G401.6 (cell line): ENCODE measurements at regions not wholly inside any gene's neighbourhood (a gene's known extent, or its start where the extent isn't known, plus 50 kb on each side); places are given as distances from the start of the nearest gene placed in this dataset.

Experiments used
- FAIRE-seq: peaks from 2 replicates; lab custom pipeline; 2012; peaks lifted over from hg19 to GRCh38; lab: Jason Lieb, UNC

DNA sequence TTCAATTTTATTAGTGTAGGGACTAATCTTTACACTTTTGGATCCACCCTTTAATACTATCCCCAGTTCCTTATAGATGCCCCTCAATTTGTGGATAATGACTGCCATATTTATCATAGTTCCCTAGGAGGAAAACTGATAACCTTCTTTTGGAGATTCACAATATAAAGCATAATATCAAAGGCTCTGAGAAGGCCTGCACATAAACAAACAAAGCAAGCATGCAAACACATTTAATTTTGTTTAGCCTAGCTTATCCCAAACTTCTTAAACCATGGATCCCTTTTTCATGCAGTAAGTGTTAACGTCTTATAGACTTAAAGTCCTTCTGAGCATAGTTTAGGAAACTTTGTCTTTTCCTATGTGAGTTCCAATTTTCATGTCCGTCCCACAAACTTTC is 290.4 kb upstream of the TBX3 start:
- no peak for FAIRE-seq

DNA sequence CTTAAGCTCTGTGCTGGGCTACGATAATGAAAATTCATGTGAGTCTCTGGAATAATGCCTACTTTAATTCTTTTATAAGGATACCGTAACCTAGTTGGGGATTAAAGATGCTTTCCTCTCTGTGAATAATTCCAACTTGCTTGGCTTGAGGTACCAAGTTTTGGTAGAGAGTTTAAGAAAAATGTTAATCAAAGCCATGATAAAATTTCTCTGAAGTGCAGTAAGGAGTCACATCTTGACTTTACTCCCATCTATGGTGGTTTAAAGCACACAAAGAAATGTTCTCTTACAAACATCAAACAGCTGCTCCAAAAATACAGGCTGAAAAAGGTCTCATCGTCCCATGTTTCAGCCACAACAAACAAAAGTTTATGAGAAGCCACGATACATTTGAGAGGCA is 284.8 kb upstream of the TBX3 start:
- FAIRE-seq = no peak

- FAIRE-seq = no peak
These were observed 283.2 kb upstream of the TBX3 start for GRCh38 chr12:114967151-114967550.

GRCh38 chr12:114964841-114965240 is 280.9 kb upstream of the TBX3 start:
- FAIRE-seq = no peak

- FAIRE-seq = no peak
These were observed 279.9 kb upstream of the TBX3 start for GRCh38 chr12:114963846-114964245.

DNA sequence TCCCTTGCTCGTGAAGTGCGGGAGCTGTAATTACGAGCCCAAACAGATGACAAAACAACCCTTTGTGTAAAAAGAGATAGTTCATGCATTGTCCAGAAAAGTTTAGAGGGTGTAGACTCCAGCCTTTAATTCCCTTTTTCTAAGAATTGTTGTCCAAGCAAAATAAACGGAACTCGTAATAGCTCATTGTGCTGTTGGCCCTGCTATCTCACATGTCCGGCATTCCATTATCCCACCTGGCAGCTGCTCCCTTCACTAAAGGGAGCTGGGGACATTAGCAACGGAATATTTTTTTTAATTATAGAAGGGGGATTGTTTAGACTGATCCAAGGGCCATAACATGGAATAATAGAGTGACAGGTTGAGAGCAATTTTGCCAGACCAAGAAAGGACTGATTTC is 277.5 kb upstream of the TBX3 start:
- no peak for FAIRE-seq

DNA sequence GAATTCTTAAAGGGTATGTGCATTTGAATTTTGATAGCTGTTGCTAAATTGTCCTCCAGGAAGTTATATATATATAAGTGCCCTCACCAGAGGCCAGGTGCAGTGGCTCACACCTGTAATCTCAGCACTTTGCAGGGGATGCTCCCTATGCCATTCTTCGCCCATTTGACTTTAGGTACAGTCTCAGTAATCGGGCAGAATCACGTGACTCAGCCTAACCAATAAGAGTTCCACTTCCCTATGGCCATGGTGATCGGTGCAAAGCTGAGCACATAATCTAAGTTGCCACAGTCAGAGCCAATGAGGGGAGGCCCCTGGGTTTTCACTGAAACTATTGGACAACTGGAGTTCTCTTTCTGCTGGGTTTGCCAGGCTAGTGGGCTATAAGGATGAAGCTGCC is 274.6 kb upstream of the TBX3 start:
- FAIRE-seq = no peak

DNA sequence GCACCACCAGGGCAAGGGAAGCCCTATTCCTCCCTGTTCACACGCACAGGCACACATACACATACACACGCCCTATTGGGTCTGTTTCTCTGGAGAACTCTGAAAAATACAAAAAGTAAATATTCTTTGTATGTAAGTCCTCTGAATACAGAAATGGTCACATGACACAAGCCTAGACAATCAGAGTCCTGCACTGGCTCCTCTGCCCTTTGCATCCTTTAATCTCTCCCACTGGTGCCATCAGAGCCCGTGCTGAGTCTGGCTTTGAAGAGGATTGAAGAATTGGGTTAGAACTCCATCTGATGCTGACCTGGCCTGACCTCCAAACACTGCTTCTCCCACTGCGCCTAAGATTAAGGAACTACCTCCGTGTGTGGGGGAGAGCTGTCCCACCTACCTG is 273.2 kb upstream of the TBX3 start:
- no peak for FAIRE-seq

DNA sequence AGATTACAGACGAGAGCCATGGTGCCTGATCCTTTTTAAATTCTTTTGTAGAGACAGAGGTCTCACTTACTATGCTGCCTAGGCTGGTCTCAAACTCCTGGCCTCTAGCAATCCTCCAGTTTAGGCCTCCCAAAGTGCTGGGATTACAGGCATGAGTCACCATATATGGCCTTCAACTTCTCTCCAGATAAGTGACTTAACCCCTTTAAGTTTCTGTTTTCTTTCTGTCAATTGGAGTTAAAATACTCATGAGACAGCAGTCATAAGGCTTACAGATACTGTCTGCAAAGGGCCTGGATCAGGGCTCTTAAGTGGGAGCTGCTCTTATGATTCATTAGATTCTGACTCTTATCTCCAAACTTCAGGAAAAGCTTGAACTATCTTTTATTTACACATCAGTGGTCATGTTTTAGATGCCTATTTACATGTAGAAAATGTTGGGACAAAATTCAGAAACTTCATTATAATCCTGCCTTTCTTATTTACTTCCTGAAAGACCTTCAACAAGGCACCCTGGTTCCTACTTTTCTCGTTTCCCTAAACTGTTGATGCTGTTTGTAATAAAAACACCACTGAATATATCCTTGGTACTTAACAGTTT is 271.5 kb upstream of the TBX3 start:
- FAIRE-seq = no peak

DNA sequence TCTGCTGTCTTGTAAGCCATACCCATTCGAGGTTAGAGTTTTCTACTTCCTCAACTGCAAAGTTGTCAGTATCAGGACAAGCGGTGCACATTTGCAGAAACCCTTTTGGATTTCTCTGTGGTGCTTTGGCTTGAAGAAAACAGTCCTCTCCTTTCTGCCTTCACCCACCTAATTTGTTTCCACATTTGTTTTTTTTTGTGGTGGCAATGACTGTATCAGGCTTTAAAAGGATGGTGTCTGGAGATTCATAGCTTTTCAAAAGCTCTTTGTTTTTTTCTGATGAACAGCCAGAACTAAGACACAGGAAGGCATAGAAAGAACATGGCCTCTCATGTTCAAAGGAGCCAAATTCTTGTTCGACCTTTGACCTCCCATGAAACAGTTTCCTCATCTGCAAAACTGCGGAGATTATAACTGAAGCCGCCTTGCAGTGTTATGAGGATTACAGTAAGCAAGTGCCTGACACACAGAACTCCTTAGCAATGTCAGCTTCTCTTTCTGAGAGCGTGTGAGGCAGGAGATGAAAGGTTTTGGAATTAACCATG is 270.6 kb upstream of the TBX3 start:
- no peak for FAIRE-seq

- FAIRE-seq = no peak
These were observed 268.7 kb upstream of the TBX3 start for GRCh38 chr12:114952573-114953271.

GRCh38 chr12:114949058-114949820 is 265.3 kb upstream of the TBX3 start:
- no peak for FAIRE-seq

- FAIRE-seq = no peak
These were observed 261.4 kb upstream of the TBX3 start for GRCh38 chr12:114945351-114945750.

GRCh38 chr12:114944736-114945135 is 260.8 kb upstream of the TBX3 start:
- FAIRE-seq = no peak

- FAIRE-seq = no peak
These were observed 259.6 kb upstream of the TBX3 start for GRCh38 chr12:114943601-114944000.

DNA sequence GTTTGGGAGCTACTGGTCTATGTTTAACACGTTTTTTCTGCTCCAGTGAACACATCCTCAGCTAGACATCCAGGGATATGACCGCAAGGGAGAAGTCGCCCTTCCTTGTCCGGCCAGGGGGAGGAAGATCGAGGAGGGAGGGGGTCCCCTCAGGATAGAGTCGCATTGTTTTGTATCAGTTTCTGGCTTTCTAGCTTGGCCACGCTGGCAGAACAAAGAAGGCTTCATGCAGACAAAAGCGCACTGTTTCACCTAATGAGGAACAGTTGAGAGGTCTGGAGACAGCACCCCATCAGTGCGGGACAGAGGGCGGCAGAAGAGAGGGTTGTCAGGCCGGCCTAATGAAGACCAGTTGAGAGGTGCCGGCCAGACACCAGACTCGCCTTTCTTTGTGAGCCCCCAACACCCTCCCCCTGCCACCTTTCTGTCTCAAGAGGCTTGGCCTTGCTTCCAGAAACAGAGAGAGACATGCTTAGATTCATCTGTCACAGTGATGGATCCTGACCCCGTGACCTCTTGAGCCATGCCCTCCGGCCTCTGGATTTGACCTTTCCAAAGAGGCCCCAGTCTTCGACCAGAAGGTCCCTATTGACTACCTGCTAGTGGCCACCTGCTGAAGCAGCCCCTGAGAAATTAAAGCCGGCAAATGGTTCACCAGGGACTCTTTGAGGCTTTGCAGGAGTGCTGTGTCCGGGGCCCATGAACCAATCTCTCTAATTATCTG is 254.7 kb upstream of the TBX3 start:
- FAIRE-seq = no peak

GRCh38 chr12:114936148-114937079 is 252.4 kb upstream of the TBX3 start:
- no peak for FAIRE-seq

GRCh38 chr12:114935658-114936057 is 251.7 kb upstream of the TBX3 start:
- no peak for FAIRE-seq

DNA sequence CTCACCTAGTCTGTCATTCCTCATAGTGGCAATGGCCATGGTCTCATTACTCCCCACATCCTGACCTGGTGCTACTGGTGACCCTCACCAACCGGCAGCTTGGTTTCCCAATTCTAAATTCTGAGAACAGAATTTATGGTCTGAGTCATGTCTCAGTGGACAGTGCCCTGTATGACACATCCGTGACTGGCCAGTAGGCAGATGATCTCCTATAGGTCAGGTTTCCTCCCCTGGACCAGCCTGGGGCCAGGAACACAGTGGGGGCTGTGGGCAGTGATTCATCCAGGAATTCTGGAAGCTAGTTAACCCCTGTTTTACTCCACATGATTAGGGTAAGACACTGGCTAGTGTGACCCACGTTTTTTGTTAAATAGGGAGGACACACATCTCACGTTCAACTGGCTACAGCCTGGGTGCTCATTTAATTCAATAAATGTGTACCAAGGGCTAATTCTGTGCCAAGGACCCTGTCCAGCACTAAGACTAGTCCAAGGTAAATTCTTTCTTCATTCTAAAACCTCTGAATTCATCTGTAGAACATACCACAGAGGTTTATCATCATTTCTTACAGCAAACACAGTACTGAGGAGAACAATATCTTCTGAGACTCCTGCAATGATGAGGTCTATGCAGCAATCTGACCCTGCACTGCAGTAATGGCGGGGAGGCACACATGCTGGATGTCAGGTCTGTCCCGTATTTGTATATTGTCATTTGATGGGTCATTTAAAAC is 249.6 kb upstream of the TBX3 start:
- FAIRE-seq = no peak

- no peak for FAIRE-seq
These were observed 248.8 kb upstream of the TBX3 start for GRCh38 chr12:114932806-114933205.

- no peak for FAIRE-seq
These were observed 247.1 kb upstream of the TBX3 start for GRCh38 chr12:114931025-114931424.
